HUDEP-2 (cell line): ENCODE measurements at regions not wholly inside any gene's neighbourhood (a gene's known extent, or its start where the extent isn't known, plus 50 kb on each side); places are given as distances from the start of the nearest gene placed in this dataset.

Source experiments
- DNase-seq, 76 experiments: peaks; one replicate each; lab custom pipeline; 2025; ENCODE audit not compliant: unreplicated experiment in 76 of 76; lab: John Stamatoyannopoulos, UW

- no peak for DNase-seq
Observed at GRCh38 chr22:49240472-49240871, 587.2 kb downstream of the BRD1 start.

GRCh38 chr22:49240016-49240380, 587.7 kb downstream of the BRD1 start:
- no peak for DNase-seq

- no peak for DNase-seq
Observed at GRCh38 chr22:49239264-49240015, 588.2 kb downstream of the BRD1 start.

GRCh38 chr22:49238181-49239141, 589.2 kb downstream of the BRD1 start:
- DNase-seq: no peak

- DNase-seq: no peak
Observed at GRCh38 chr22:49237703-49238102, 590.0 kb downstream of the BRD1 start.

GRCh38 chr22:49237279-49237678, 590.4 kb downstream of the BRD1 start:
- DNase-seq: no peak

- no peak for DNase-seq
Observed at GRCh38 chr22:49236541-49237075, 591.1 kb downstream of the BRD1 start.

GRCh38 chr22:49235463-49236300, 592.0 kb downstream of the BRD1 start:
- no peak for DNase-seq

GRCh38 chr22:49234459-49234858, 593.2 kb downstream of the BRD1 start:
- DNase-seq: no peak

- DNase-seq: no peak
Observed at GRCh38 chr22:49233507-49234100, 594.1 kb downstream of the BRD1 start.

- DNase-seq: no peak
Observed at GRCh38 chr22:49232319-49233067, 595.2 kb downstream of the BRD1 start.

- DNase-seq: peak in 1 of 76 experiments; percentile 3
Observed at GRCh38 chr22:49230194-49230577, 597.5 kb downstream of the BRD1 start.

GRCh38 chr22:49229483-49230193, 598.0 kb downstream of the BRD1 start:
- no peak for DNase-seq

- no peak for DNase-seq
Observed at GRCh38 chr22:49228431-49229037, 599.1 kb downstream of the BRD1 start.

GRCh38 chr22:49227670-49228069, 600.0 kb downstream of the BRD1 start:
- DNase-seq: no peak

- no peak for DNase-seq
Observed at GRCh38 chr22:49226096-49226495, 601.6 kb downstream of the BRD1 start.

- DNase-seq: no peak
Observed at GRCh38 chr22:49224243-49224642, 603.4 kb downstream of the BRD1 start.

- no peak for DNase-seq
Observed at GRCh38 chr22:49218142-49218541, 609.5 kb downstream of the BRD1 start.

- no peak for DNase-seq
Observed at GRCh38 chr22:49216579-49216978, 611.1 kb downstream of the BRD1 start.
